ENCODE measurements at regions not wholly inside any gene's neighbourhood (a gene's known extent, or its start where the extent isn't known, plus 50 kb on each side); places are given as distances from the start of the nearest gene placed in this dataset.
"Not testable (repeated sequence)": the region's sequence is repeated elsewhere in the genome, so short reads cannot be mapped to it uniquely, and the experiment has no call there.

DNA sequence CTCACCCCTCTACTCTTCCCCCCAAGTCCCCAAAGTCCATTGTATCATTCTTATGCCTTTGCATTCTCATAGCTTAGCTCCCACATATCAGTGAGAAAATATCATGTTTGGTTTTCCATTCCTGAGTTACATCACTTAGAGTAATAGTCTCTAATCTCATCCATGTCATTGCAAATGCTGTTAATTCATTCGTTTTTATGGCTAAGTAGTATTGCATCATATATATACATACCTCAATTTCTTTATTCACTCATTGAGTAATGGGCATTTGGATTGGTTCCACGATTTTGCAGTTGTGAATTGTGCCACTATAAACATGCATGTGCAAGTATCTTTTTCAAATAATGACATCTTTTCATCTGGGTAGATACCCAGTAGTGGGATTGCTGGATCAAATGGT, 596.3 kb upstream of the RBFOX1 start:
- TF ChIP-seq, protein P1, sequence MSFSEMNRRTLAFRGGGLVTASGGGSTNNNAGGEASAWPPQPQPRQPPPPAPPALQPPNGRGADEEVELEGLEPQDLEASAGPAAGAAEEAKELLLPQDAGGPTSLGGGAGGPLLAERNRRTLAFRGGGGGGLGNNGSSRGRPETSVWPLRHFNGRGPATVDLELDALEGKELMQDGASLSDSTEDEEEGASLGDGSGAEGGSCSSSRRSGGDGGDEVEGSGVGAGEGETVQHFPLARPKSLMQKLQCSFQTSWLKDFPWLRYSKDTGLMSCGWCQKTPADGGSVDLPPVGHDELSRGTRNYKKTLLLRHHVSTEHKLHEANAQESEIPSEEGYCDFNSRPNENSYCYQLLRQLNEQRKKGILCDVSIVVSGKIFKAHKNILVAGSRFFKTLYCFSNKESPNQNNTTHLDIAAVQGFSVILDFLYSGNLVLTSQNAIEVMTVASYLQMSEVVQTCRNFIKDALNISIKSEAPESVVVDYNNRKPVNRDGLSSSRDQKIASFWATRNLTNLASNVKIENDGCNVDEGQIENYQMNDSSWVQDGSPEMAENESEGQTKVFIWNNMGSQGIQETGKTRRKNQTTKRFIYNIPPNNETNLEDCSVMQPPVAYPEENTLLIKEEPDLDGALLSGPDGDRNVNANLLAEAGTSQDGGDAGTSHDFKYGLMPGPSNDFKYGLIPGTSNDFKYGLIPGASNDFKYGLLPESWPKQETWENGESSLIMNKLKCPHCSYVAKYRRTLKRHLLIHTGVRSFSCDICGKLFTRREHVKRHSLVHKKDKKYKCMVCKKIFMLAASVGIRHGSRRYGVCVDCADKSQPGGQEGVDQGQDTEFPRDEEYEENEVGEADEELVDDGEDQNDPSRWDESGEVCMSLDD (tag by site-specific recombination; IDR thresholded peaks at IDR 0.05), result not testable (repeated sequence)
- TF ChIP-seq, protein P2, sequence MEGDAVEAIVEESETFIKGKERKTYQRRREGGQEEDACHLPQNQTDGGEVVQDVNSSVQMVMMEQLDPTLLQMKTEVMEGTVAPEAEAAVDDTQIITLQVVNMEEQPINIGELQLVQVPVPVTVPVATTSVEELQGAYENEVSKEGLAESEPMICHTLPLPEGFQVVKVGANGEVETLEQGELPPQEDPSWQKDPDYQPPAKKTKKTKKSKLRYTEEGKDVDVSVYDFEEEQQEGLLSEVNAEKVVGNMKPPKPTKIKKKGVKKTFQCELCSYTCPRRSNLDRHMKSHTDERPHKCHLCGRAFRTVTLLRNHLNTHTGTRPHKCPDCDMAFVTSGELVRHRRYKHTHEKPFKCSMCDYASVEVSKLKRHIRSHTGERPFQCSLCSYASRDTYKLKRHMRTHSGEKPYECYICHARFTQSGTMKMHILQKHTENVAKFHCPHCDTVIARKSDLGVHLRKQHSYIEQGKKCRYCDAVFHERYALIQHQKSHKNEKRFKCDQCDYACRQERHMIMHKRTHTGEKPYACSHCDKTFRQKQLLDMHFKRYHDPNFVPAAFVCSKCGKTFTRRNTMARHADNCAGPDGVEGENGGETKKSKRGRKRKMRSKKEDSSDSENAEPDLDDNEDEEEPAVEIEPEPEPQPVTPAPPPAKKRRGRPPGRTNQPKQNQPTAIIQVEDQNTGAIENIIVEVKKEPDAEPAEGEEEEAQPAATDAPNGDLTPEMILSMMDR (tag by site-specific recombination; IDR thresholded peaks at IDR 0.05), result not testable (repeated sequence)
- TF ChIP-seq, protein P3, sequence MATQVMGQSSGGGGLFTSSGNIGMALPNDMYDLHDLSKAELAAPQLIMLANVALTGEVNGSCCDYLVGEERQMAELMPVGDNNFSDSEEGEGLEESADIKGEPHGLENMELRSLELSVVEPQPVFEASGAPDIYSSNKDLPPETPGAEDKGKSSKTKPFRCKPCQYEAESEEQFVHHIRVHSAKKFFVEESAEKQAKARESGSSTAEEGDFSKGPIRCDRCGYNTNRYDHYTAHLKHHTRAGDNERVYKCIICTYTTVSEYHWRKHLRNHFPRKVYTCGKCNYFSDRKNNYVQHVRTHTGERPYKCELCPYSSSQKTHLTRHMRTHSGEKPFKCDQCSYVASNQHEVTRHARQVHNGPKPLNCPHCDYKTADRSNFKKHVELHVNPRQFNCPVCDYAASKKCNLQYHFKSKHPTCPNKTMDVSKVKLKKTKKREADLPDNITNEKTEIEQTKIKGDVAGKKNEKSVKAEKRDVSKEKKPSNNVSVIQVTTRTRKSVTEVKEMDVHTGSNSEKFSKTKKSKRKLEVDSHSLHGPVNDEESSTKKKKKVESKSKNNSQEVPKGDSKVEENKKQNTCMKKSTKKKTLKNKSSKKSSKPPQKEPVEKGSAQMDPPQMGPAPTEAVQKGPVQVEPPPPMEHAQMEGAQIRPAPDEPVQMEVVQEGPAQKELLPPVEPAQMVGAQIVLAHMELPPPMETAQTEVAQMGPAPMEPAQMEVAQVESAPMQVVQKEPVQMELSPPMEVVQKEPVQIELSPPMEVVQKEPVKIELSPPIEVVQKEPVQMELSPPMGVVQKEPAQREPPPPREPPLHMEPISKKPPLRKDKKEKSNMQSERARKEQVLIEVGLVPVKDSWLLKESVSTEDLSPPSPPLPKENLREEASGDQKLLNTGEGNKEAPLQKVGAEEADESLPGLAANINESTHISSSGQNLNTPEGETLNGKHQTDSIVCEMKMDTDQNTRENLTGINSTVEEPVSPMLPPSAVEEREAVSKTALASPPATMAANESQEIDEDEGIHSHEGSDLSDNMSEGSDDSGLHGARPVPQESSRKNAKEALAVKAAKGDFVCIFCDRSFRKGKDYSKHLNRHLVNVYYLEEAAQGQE (tag by site-specific recombination; IDR thresholded peaks at IDR 0.05), result not testable (repeated sequence)
- not testable (repeated sequence) for TF ChIP-seq ZNF211 (tag by site-specific recombination; IDR thresholded peaks at IDR 0.05; ENCODE audit: low read depth); KLF9 (tag by site-specific recombination; IDR thresholded peaks at IDR 0.05; ENCODE audit: low read depth); ZNF274 (IDR thresholded peaks at IDR 0.05; ENCODE audit: low read length); ZNF274 (tag by site-specific recombination; IDR thresholded peaks at IDR 0.05; ENCODE audit: borderline replicate concordance)

Measured in HEK293 (cell line).